Mammary epithelial cell (primary cell): ENCODE measurements at regions not wholly inside any gene's neighbourhood (a gene's known extent, or its start where the extent isn't known, plus 50 kb on each side); places are given as distances from the start of the nearest gene placed in this dataset.

Source experiments
- EZH2 ChIP-seq: IDR thresholded peaks from 2 replicates; pipeline ENCODE4 v1.6.1; 2012; ENCODE audit warnings: low read length, inconsistent platforms, borderline replicate concordance
- TF ChIP-seq, protein P1 (sequence below), 2 donors: IDR thresholded peaks in 1 of 2; conservative IDR thresholded peaks in 1 of 2; 2 replicates each; pipeline ENCODE4 v1.5.1; 2011 to 2012; ENCODE audit warnings: inconsistent platforms in 2 of 2, low read length in 2 of 2, mild to moderate bottlenecking in 2 of 2, control low read depth in 1 of 2, low read depth in 1 of 2; ENCODE audit not compliant: insufficient read depth in 1 of 2; ENCODE audit errors: extremely low read depth in 1 of 2

DNA sequence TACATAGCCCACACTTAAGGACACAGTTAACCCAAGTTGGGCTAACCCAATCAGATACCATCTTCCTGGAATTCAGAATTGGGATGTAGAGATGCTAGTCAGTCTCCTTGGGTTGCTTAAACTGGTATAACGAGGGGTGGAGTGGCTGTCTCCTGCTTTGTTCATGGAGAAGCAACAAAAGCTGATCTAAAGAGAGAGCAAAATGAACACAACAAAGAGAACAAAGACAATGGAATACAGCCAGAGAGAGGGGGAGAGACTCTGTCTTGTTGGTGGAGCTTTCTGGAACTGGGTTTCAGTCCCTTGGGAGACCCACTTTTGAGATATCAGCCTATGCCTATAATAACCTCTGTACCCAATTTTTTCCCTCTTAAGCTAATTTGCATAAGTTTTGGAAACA lies 138.1 kb downstream of the ATG4C start:
- TF ChIP-seq, protein P1, sequence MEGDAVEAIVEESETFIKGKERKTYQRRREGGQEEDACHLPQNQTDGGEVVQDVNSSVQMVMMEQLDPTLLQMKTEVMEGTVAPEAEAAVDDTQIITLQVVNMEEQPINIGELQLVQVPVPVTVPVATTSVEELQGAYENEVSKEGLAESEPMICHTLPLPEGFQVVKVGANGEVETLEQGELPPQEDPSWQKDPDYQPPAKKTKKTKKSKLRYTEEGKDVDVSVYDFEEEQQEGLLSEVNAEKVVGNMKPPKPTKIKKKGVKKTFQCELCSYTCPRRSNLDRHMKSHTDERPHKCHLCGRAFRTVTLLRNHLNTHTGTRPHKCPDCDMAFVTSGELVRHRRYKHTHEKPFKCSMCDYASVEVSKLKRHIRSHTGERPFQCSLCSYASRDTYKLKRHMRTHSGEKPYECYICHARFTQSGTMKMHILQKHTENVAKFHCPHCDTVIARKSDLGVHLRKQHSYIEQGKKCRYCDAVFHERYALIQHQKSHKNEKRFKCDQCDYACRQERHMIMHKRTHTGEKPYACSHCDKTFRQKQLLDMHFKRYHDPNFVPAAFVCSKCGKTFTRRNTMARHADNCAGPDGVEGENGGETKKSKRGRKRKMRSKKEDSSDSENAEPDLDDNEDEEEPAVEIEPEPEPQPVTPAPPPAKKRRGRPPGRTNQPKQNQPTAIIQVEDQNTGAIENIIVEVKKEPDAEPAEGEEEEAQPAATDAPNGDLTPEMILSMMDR (conservative IDR thresholded peaks at IDR 0.05 in 1 of 2, IDR thresholded peaks at IDR 0.05 in 1 of 2; ENCODE audit: extremely low read depth in 1 of 2, insufficient read depth in 1 of 2, low read depth in 1 of 2, low read length in 2 of 2) = no peak
- TF ChIP-seq EZH2 = no peak
